ENCODE measurements at regions not wholly inside any gene's neighbourhood (a gene's known extent, or its start where the extent isn't known, plus 50 kb on each side); places are given as distances from the start of the nearest gene placed in this dataset.

DNA sequence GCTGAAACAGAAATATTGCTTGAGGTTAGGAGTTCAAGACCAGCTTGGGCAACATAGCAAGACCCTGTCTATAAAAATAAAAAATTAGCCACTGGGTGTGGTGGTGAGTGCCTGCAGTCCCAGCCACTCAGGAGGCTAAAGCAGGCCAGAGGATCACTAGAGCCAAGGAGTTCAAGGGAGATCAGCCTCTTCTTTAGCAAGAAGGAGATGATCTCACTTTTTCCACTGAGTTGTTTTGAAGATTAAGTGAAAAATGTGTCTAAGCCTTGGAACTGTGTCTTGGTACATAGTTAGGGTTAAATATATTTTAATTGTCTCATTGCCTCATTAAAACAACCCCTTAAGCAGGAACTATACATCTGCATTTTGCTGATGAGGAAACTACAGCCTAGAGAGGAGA is 279.0 kb upstream of the ZFP64 start:
- no peak for DNase-seq

DNA sequence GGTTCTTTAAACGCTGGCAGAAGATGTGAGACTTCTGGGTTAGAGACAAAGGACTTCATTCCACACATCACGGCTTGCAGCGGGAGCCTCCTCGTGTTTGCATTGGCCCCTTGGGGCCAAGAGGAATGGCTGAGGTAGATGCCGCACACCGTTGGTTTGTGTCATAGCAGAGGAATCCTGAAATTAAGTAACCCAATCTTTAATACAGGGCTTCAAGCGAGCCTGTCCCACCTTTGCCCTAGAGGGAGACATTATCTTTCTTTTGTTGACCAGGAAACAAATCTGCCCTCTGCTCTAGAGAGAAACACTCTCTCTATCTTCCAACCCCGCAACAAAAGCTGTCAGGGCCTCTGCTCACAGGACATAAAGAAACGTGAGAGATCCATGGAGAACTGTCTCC is 277.5 kb upstream of the ZFP64 start:
- peak; percentile 53 for DNase-seq

- no peak for DNase-seq
Measured at GRCh38 chr20:52465991-52466390, 274.4 kb upstream of the ZFP64 start.

GRCh38 chr20:52461582-52461981 is 270.0 kb upstream of the ZFP64 start:
- peak; percentile 44 for DNase-seq

DNA sequence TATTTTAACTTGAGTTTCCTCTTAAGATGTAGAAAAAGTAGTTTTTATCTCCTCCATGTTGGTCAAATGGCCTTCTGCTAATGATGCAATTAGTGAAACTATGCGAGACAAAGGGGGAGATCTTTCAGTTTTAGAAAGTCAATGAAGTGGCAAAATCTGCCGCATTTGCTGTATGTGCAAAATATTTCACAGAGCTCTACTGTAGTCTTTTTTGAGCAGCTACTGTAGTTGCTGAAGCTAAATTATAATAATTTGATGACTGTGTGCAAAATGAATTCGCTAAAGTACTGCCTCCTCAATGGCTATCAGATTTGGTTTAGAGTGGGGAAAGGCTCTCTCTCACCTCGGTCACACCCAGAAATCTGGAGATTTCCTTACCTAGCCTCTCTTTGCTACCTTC is 267.6 kb upstream of the ZFP64 start:
- no peak for DNase-seq

GRCh38 chr20:52457826-52458225 is 266.2 kb upstream of the ZFP64 start:
- DNase-seq, result no peak

- DNase-seq, result peak; percentile 97
Measured at GRCh38 chr20:52454660-52455059, 263.1 kb upstream of the ZFP64 start.

- no peak for DNase-seq
Measured at GRCh38 chr20:52448513-52449232, 257.1 kb upstream of the ZFP64 start.

DNA sequence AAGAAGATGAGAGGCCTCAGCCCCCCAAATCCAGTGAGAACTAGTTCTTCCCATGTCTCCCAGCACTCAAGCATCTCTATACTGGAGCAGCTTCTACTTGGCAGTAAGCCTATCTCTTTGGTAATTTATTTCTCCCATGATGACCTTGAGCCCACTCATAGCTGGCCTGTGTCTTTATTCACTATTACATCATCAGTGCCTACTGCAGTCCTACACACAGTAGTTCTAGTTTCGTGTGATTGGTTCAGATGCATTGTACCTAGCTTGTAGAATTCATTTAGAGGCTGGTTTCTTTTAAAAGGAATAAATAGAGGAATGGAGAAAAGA is 255.6 kb upstream of the ZFP64 start:
- no peak for DNase-seq

- DNase-seq, result no peak
Measured at GRCh38 chr20:52446421-52447224, 255.0 kb upstream of the ZFP64 start.

DNA sequence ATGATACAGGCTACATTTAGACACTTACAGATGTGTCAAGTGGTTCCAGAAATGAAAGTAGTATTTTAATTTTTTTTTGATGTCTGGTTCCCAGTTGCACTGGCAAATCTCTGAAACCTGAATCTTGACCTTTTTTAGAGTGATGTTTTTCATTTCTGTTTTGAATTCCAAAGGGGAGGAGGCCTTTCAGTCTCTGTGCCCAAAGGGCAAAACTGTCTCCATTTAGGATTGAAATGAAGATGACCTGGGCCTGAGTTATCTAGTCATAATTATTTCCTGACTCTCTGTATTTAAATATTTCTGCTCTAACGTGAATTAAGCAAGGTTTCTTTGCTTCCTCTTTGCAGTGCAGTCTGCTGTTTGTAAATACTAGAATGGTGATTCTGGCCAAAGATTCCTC is 252.9 kb upstream of the ZFP64 start:
- DNase-seq, result no peak

GRCh38 chr20:52443874-52444273 is 252.3 kb upstream of the ZFP64 start:
- no peak for DNase-seq

DNA sequence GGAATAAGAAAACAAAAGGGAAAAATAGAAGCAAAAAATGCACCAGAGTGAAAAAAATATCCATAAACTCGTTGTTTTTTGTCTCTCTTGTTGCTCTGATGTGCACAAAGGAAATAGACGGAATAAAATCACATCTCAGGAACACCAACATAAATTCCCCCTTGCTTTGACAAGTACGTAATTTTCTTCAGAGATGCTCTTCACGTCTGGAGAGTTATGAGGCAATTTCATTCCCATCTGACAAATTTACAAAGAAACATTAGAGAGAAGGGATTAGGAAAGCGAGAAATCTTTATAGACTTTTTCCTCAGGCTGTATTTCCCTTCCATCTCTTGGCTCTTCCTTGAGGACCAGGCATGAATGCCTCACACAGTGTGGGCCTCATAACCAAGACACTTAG is 250.1 kb upstream of the ZFP64 start:
- DNase-seq, result no peak

GRCh38 chr20:52439375-52439774 is 247.8 kb upstream of the ZFP64 start:
- DNase-seq, result no peak

GRCh38 chr20:52438326-52438963 is 246.9 kb upstream of the ZFP64 start:
- DNase-seq, result no peak

DNA sequence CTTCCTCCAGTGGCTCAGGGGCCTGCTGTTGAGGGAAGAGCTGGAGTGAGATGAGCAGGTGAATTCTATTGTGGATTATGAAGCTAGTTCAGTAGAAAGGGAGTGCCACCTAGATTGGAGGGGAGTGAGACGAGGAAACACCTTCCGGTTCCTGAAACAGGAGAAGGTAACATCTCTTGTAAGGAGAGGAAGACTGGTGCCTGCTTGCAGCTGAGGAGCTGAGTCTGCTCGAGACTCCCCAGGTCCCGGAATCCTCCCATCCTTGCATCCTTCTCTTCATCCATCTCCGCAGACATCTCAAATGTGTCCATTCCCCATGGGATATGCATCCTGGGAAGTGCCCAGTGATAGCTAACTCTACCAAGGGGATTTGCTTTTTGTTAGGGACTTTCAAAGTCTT is 242.9 kb upstream of the ZFP64 start:
- no peak for DNase-seq

DNA sequence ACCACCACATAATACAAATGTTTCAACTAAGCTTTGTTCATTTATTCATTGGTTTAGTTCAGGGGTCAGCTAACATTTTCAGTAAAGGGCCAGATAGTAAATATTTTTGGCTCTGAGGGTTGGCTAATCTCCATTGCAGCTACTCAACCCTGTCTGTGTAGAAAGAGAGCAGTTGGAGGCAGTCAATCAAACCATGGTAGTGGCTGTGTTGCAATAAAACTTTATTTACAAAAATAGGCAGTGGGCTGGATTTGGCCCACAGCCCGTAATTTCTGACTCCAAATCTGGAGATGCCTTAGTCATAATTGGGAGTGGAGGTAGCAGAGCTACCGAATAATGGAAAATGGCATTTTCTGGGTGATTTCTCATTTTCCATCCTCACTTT is 242.5 kb upstream of the ZFP64 start:
- DNase-seq, result no peak

DNA sequence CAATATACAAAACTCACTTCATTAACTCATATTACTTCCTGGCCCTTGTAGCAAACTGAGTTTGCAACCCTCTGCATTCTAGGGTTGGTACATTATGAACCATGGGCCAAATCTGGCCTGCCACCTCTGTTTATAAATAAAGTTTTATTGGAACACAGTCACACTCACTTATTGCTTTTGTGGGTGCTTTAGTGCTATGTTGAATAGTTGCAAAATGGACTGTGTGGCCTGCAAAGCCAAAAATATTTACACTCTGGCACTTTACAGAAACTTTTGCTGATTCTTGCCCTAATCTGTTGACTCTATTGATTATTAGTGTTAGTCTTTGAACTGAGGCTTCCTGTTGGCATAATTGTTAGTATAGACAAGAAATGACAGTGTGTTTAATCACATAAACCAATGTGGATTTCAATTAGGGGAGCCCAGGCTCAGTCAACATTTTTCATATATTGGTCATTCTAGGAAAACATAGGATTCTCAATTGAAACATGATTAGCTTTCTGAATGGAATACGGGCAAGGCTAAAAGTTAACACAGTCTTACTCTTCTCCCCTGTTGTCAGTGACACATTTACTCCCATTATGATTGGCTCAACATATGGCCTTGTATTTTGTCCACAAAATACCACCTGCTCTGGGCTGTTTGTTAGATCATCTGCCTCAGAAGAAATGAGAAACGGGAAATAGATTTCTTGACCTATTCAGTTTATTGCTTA is 241.9 kb upstream of the ZFP64 start:
- DNase-seq, result no peak

DNA sequence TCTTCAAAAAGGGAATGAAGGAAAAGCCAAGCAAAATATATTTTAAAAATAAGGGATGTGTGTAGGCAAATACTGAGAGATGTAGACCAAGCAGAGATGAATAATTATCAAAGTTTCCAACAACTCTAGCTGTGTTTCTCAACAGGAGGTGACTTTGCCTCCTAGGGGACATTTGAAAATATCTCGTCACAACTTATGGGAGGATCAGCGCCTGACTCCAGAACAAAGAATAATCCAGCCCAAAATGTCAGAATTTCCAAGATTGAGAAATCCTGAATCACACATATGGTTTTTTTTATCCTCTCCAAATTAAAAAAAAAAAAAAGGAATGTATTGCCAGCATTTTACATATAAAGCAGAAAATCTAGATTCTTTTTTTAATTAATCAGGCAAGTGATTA is 241.2 kb upstream of the ZFP64 start:
- DNase-seq, result peak; percentile 64

- DNase-seq, result no peak
Measured at GRCh38 chr20:52429029-52429428, 237.4 kb upstream of the ZFP64 start.

DNA sequence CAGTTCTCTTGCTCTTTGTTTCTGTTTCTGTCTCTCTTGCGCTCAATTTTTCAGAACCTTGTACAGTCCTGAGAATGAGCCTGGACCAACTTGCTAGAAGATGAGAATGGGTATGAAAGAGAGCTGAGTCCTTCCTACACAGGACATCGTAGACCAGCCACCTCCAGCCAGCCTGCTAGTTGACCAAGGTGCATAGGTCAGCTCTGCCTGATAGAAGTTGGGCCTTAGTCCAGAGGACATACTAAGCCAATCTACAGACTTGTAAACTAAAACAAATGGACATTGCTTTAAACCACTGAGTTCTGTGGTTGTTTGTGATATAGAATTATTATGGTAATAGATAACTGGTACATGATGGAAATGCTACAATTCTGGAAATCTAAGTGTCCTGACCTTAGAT is 236.4 kb upstream of the ZFP64 start:
- DNase-seq, result no peak

DNA sequence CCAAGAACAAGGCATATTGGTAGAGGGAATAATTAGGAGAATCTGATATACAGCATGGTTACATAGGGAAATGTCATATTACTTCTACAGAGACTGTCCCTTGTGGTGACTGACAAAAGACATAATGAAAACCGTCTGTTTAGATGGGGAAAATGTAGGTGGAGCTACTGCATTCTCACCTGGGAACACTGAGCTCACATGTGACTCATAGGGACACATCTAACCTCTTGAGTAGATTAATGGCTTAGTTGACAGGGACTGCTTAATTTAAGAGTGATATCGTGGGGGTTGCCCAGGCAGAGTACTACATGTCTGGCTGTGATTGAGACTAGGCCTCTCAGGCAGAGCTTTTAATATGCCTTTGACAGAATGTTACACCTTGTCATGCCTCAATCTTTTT is 235.3 kb upstream of the ZFP64 start:
- no peak for DNase-seq

DNA sequence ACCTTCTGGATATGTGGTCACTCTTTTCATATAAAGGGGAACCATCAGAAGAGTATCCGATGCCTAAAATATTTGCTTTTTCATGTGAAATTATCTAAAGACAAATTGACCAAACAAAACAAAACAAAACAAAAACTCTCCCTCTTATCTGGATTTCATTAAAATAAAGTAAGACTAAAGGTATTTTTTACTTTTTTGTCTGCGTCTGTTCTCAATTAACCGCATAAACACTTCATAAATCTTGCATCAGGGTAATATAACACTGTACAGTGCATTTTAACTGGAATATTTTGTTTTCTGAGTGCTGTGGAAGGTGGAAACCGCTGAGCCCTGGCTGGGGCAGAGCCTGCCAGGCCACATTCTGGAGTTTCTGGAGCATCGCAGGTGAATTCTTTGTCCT is 234.1 kb upstream of the ZFP64 start:
- peak; percentile 52 for DNase-seq

DNA sequence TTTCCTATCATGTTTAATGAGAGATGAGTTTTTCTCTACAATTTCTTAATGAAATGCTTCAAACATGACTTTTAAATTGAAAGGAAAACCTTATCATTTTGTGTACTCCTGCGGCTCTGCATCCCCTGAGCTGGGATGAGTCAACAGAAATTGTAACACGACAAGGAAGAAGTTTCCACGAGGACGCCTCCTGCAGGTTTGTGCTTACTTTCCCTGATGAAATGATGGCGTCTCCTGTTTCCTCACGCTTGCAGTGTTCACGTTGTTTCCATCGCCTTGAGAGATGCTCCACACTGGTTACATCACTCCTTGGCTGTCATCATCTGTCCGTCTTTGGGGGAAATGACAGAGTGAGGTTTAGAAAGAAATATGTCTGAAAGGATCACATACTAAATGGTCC is 233.7 kb upstream of the ZFP64 start:
- peak; percentile 78 for DNase-seq

All from fibroblast of upper back skin (primary cell).